ENCODE measurements at regions not wholly inside any gene's neighbourhood (a gene's known extent, or its start where the extent isn't known, plus 50 kb on each side); places are given as distances from the start of the nearest gene placed in this dataset.

GRCh38 chr2:64865073-64865830 lies 123.9 kb upstream of the SLC1A4 start:
- intact Hi-C loops (cut with micrococcal nuclease) = loop anchor here (1.0 to 10.0 kb wide), 5 partner anchors 114 to 720 kb away; partner anchors contain the start of genes PELI1 and SERTAD2
- H3K27ac ChIP-seq (ENCODE audit: insufficient read depth, low read length) = peak overlapping the region; percentile 3; the same call in 1 of the 2 replicates
- peaks cover 6% of the 10 kb centered on the region for H3K9me1 ChIP-seq (ENCODE audit: insufficient read depth, low read length)
- peak overlapping the region; percentile 98 for H3K4me2 ChIP-seq (ENCODE audit: low read depth, low read length)
- 0 out of 2 replicates have a peak overlapping the region, but pooled peaks have one; percentile 45 for H2BK20ac ChIP-seq (ENCODE audit: low read depth, low read length)
- H4K8ac ChIP-seq (ENCODE audit: low read depth in 2 of 2, low read length in 2 of 2) = peak overlapping the region in 1 of 2 experiments; percentile 7; a peak in 1 of 4 replicates
- peaks cover 30% of the 10 kb centered on the region; the same call in 1 of the 2 replicates for H4K20me1 ChIP-seq (ENCODE audit: insufficient read depth, low read length)
- H3K4me3 ChIP-seq (ENCODE audit: insufficient read depth, low read depth, low read length) = peak overlapping the region; percentile 58
- no peak overlapping the region; the same call in 2 of the 3 replicates for H2BK15ac ChIP-seq (ENCODE audit: low read depth, low read length)
- 0 out of 2 replicates have a peak overlapping the region, but pooled peaks have one; percentile 30 for H4K91ac ChIP-seq (ENCODE audit: insufficient read depth, low read depth, low read length)
- H4K5ac ChIP-seq (ENCODE audit: low read depth, low read length) = peak overlapping the region; percentile 39
- no peak overlapping the region for H2AK5ac ChIP-seq (ENCODE audit: low read depth, low read length)
- dilution Hi-C loops (cut with HindIII; ENCODE audit: low sequenced_read_pairs, unreplicated experiment) = no loop called here
- peak overlapping the region; percentile 27; the same call in 1 of the 2 replicates for H3K9ac ChIP-seq (ENCODE audit: low read depth, low read length)
- H3K56ac ChIP-seq (ENCODE audit: extremely low read depth, insufficient read depth, low read length) = no peak overlapping the region
- H3K23ac ChIP-seq (ENCODE audit: low read depth, low read length) = no peak overlapping the region
- peak overlapping the region; percentile 62; the same call in 1 of the 2 replicates for H2BK120ac ChIP-seq (ENCODE audit: low read depth, low read length)
- no TSS peak for BruUV-seq (replicated peaks)
- H3K14ac ChIP-seq (replicated peaks; ENCODE audit: low read depth, low read length) = no peak overlapping the region
- H2AFZ ChIP-seq (replicated peaks; ENCODE audit: low read length, poor library complexity) = peak overlapping the region; percentile 88
- ATAC-seq (ENCODE audit: low read depth) = peak; percentile 77
- peak overlapping the region; percentile 58; the same call in 1 of the 2 replicates for H3K4ac ChIP-seq (ENCODE audit: low read depth, low read length)
- peaks cover 13% of the 10 kb centered on the region for H3K4me1 ChIP-seq (ENCODE audit: control insufficient read depth, insufficient read depth, low read length)
- WGBS, 2 experiments (ENCODE audit: extremely low coverage in 2 of 2, insufficient read length in 1 of 2) = 0% methylated on average over 3 of the region's 67 CpGs; no CpG with 5 or more reads in 1 of the 2 experiments
- in situ Hi-C loops (cut with MboI; ENCODE audit: low sequenced_read_pairs) = no loop called here
- H2BK5ac ChIP-seq (ENCODE audit: low read depth, low read length, poor library complexity, severe bottlenecking) = no peak overlapping the region
- ChIA-PET POLR2A (ENCODE audit: unreplicated experiment) (interaction anchor here (1.1 kb wide), 1 partner anchor 211 kb away, joined by 5 read pairs; the partner anchor contains the start of gene SERTAD2), CTCF (interaction anchor here (1.2 kb wide), 1 partner anchor 219 kb away, joined by 6 read pairs; no protein-coding TSS in a partner anchor)
- no peaks in the 10 kb centered on the region for H3K79me1 ChIP-seq (ENCODE audit: low read depth in 1 of 2, low read length in 2 of 2)
- peaks cover 43% of the 10 kb centered on the region for H3K27me3 ChIP-seq (ENCODE audit: control insufficient read depth, insufficient read depth, low read length)
- TF ChIP-seq NFE2L2 (IDR thresholded peaks at IDR 0.05; ENCODE audit: low read depth, low read length) = no peak
- peak; percentile 47 for TF ChIP-seq MAZ (IDR thresholded peaks at IDR 0.05; ENCODE audit: borderline replicate concordance, low read depth, low read length)
- TF ChIP-seq USF2 (IDR thresholded peaks at IDR 0.05; ENCODE audit: low read depth, low read length) = no peak
- no peak for TF ChIP-seq POLR2A (IDR thresholded peaks at IDR 0.05; ENCODE audit: low read depth, low read length)
- no peak for TF ChIP-seq CHD1 (IDR thresholded peaks at IDR 0.05; ENCODE audit: low read depth, low read length)
- TF ChIP-seq SMC3 (IDR thresholded peaks at IDR 0.05; ENCODE audit: low read depth, low read length) = peak; percentile 96
- TF ChIP-seq BHLHE40 (IDR thresholded peaks at IDR 0.05; ENCODE audit: low read depth, low read length) = no peak
- TF ChIP-seq MXI1 (IDR thresholded peaks at IDR 0.05; ENCODE audit: borderline replicate concordance, low read depth, low read length) = no peak
- TF ChIP-seq ELK1 (IDR thresholded peaks at IDR 0.05; ENCODE audit: borderline replicate concordance, low read depth, low read length) = no peak
- peak; percentile 90 for TF ChIP-seq RAD21 (IDR thresholded peaks at IDR 0.05; ENCODE audit: low read length)
- no peak for TF ChIP-seq FOS (IDR thresholded peaks at IDR 0.05; ENCODE audit: low read depth, low read length)
- TF ChIP-seq CTCF (conservative IDR thresholded peaks at IDR 0.05; ENCODE audit: low read depth, low read length) = peak; percentile 83
- TF ChIP-seq CEBPB (IDR thresholded peaks at IDR 0.05; ENCODE audit: low read depth, low read length) = no peak
- no peak for TF ChIP-seq MAFK (IDR thresholded peaks at IDR 0.05; ENCODE audit: low read depth, low read length)
- no peaks in the 10 kb centered on the region for H3K36me3 ChIP-seq (ENCODE audit: control insufficient read depth, insufficient read depth, low read length)
- H3K18ac ChIP-seq (ENCODE audit: low read depth, low read length) = peak overlapping the region; percentile 53
- H3K9me3 ChIP-seq (ENCODE audit: control insufficient read depth, insufficient read depth, low read length) = peaks cover 6% of the 10 kb centered on the region; the same call in 1 of the 2 replicates
- peak; percentile 54 for DNase-seq
- peak overlapping the region; percentile 12 for H2AK9ac ChIP-seq (replicated peaks; ENCODE audit: low read depth, low read length, poor library complexity)

Measured in IMR-90 (cell line).